ENCODE measurements at regions not wholly inside any gene's neighbourhood (a gene's known extent, or its start where the extent isn't known, plus 50 kb on each side); places are given as distances from the start of the nearest gene placed in this dataset.
"Not testable (repeated sequence)": the region's sequence is repeated elsewhere in the genome, so short reads cannot be mapped to it uniquely, and the experiment has no call there.

- DNase-seq = not testable (repeated sequence)
Observed at GRCh38 chr5:125487652-125488051, 741.2 kb upstream of the ZNF608 start.

- no peak for DNase-seq
Observed at GRCh38 chr5:125489146-125489545, 742.7 kb upstream of the ZNF608 start.

GRCh38 chr5:125491986-125492492 lies 745.6 kb upstream of the ZNF608 start:
- no peak for DNase-seq

- no peak for DNase-seq
Observed at GRCh38 chr5:125492977-125493376, 746.5 kb upstream of the ZNF608 start.

GRCh38 chr5:125496393-125496792 lies 750.0 kb upstream of the ZNF608 start:
- DNase-seq = no peak

- DNase-seq = no peak
Observed at GRCh38 chr5:125497651-125498050, 751.2 kb upstream of the ZNF608 start.

- no peak for DNase-seq
Observed at GRCh38 chr5:125499636-125500332, 753.3 kb upstream of the ZNF608 start.

- no peak for DNase-seq
Observed at GRCh38 chr5:125501396-125501795, 755.0 kb upstream of the ZNF608 start.

GRCh38 chr5:125503946-125504345 lies 757.5 kb upstream of the ZNF608 start:
- DNase-seq = no peak

GRCh38 chr5:125505115-125505514 lies 758.7 kb upstream of the ZNF608 start:
- no peak for DNase-seq

- no peak for DNase-seq
Observed at GRCh38 chr5:125506124-125506523, 759.7 kb upstream of the ZNF608 start.

- no peak for DNase-seq
Observed at GRCh38 chr5:125508225-125508624, 761.8 kb upstream of the ZNF608 start.

- DNase-seq = no peak
Observed at GRCh38 chr5:125510651-125511050, 764.2 kb upstream of the ZNF608 start.

- no peak for DNase-seq
Observed at GRCh38 chr5:125517973-125518550, 771.6 kb upstream of the ZNF608 start.

- no peak for DNase-seq
Observed at GRCh38 chr5:125521289-125521688, 774.9 kb upstream of the ZNF608 start.

- no peak for DNase-seq
Observed at GRCh38 chr5:125525356-125525755, 778.9 kb upstream of the ZNF608 start.

GRCh38 chr5:125526966-125527365 lies 780.5 kb upstream of the ZNF608 start:
- DNase-seq = no peak

- no peak for DNase-seq
Observed at GRCh38 chr5:125528881-125529280, 782.4 kb upstream of the ZNF608 start.

GRCh38 chr5:125530833-125531615 lies 784.6 kb upstream of the ZNF608 start:
- DNase-seq = no peak

- no peak for DNase-seq
Observed at GRCh38 chr5:125536095-125536494, 789.7 kb upstream of the ZNF608 start.

- DNase-seq = no peak
Observed at GRCh38 chr5:125536582-125536981, 790.1 kb upstream of the ZNF608 start.

GRCh38 chr5:125537661-125538060 lies 791.2 kb upstream of the ZNF608 start:
- DNase-seq = no peak

- DNase-seq = no peak
Observed at GRCh38 chr5:125538469-125538868, 792.0 kb upstream of the ZNF608 start.

GRCh38 chr5:125541085-125541484 lies 794.6 kb upstream of the ZNF608 start:
- no peak for DNase-seq
